DND-41 (cell line): ENCODE measurements at regions not wholly inside any gene's neighbourhood (a gene's known extent, or its start where the extent isn't known, plus 50 kb on each side); places are given as distances from the start of the nearest gene placed in this dataset.

Experiments used
- EZH2 ChIP-seq: IDR thresholded peaks from 3 replicates; pipeline ENCODE4 v1.6.1; 2012; ENCODE audit warnings: borderline replicate concordance, low read depth, mild to moderate bottlenecking, moderate library complexity, low read length, inconsistent platforms; ENCODE audit not compliant: severe bottlenecking
- TF ChIP-seq, protein P1 (sequence below): IDR thresholded peaks from 2 replicates; pipeline ENCODE4 v1.5.1; 2012; ENCODE audit warnings: borderline replicate concordance, low read length, moderate library complexity, mild to moderate bottlenecking; ENCODE audit not compliant: poor library complexity, severe bottlenecking; ENCODE audit errors: extremely low read depth

DNA sequence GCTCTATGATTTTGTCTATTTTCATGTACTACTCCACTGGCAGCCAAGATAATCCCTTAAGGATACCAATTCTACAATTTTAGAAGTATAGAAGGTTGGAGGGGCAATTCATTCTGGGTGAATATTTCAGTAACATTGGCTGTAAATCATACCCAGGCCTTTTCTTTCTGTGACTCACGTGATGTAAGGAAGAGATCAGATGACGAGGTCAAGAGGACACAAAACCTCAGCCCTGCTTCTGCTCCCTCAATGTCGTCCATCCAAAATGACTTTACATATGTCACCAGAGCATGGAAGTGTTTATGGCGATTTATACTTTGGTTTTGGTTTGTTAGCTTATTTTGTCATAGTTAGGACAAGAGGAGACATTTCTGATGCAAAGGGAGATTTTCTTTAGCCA is 70.7 kb upstream of the SLC4A4 start:
- TF ChIP-seq EZH2: no peak
- TF ChIP-seq, protein P1, sequence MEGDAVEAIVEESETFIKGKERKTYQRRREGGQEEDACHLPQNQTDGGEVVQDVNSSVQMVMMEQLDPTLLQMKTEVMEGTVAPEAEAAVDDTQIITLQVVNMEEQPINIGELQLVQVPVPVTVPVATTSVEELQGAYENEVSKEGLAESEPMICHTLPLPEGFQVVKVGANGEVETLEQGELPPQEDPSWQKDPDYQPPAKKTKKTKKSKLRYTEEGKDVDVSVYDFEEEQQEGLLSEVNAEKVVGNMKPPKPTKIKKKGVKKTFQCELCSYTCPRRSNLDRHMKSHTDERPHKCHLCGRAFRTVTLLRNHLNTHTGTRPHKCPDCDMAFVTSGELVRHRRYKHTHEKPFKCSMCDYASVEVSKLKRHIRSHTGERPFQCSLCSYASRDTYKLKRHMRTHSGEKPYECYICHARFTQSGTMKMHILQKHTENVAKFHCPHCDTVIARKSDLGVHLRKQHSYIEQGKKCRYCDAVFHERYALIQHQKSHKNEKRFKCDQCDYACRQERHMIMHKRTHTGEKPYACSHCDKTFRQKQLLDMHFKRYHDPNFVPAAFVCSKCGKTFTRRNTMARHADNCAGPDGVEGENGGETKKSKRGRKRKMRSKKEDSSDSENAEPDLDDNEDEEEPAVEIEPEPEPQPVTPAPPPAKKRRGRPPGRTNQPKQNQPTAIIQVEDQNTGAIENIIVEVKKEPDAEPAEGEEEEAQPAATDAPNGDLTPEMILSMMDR: no peak
